ENCODE measurements at regions not wholly inside any gene's neighbourhood (a gene's known extent, or its start where the extent isn't known, plus 50 kb on each side); places are given as distances from the start of the nearest gene placed in this dataset.
"Not testable (repeated sequence)": the region's sequence is repeated elsewhere in the genome, so short reads cannot be mapped to it uniquely, and the experiment has no call there.

GRCh38 chr12:76176940-76177339 lies 92.5 kb upstream of the NAP1L1 start:
- DNase-seq, result no peak

- DNase-seq, result not testable (repeated sequence)
Observed at GRCh38 chr12:76175946-76176345, 91.5 kb upstream of the NAP1L1 start.

- no peak for DNase-seq
Observed at GRCh38 chr12:76173756-76174155, 89.3 kb upstream of the NAP1L1 start.

GRCh38 chr12:76158518-76159321 lies 74.2 kb upstream of the NAP1L1 start:
- peak; percentile 8 for DNase-seq

- DNase-seq, result no peak
Observed at GRCh38 chr12:76156726-76157125, 72.2 kb upstream of the NAP1L1 start.

GRCh38 chr12:76156314-76156713 lies 71.8 kb upstream of the NAP1L1 start:
- DNase-seq, result no peak

GRCh38 chr12:76155157-76155670 lies 70.7 kb upstream of the NAP1L1 start:
- no peak for DNase-seq

GRCh38 chr12:76153616-76154015 lies 69.1 kb upstream of the NAP1L1 start:
- DNase-seq, result no peak

- DNase-seq, result no peak
Observed at GRCh38 chr12:76152181-76152807, 67.8 kb upstream of the NAP1L1 start.

- peak; percentile 39 for DNase-seq
Observed at GRCh38 chr12:76144245-76144549, 59.7 kb upstream of the NAP1L1 start.

- DNase-seq, result no peak
Observed at GRCh38 chr12:76143343-76144244, 59.1 kb upstream of the NAP1L1 start.

- DNase-seq, result no peak
Observed at GRCh38 chr12:76142305-76142704, 57.8 kb upstream of the NAP1L1 start.

- DNase-seq, result no peak
Observed at GRCh38 chr12:76138656-76139055, 54.2 kb upstream of the NAP1L1 start.

- no peak for DNase-seq
Observed at GRCh38 chr12:76137606-76138005, 53.1 kb upstream of the NAP1L1 start.

GRCh38 chr12:76135456-76135855 lies 51.0 kb upstream of the NAP1L1 start:
- no peak for DNase-seq

Measured in NCI-H2107 (cell line).